ENCODE measurements at regions not wholly inside any gene's neighbourhood (a gene's known extent, or its start where the extent isn't known, plus 50 kb on each side); places are given as distances from the start of the nearest gene placed in this dataset.

GRCh38 chr4:123031664-123032063, 109.3 kb upstream of the NUDT6 start:
- DNase-seq, result no peak

GRCh38 chr4:123034023-123034422, 111.6 kb upstream of the NUDT6 start:
- DNase-seq, result no peak

GRCh38 chr4:123035239-123035638, 112.8 kb upstream of the NUDT6 start:
- DNase-seq, result no peak

GRCh38 chr4:123037804-123038203, 115.4 kb upstream of the NUDT6 start:
- no peak for DNase-seq

GRCh38 chr4:123042095-123042494, 119.7 kb upstream of the NUDT6 start:
- no peak for DNase-seq

- no peak for DNase-seq
These were observed 120.6 kb upstream of the NUDT6 start for GRCh38 chr4:123043013-123043412.

GRCh38 chr4:123043793-123044425, 121.5 kb upstream of the NUDT6 start:
- DNase-seq, result no peak

- DNase-seq, result no peak
These were observed 123.7 kb upstream of the NUDT6 start for GRCh38 chr4:123046096-123046495.

- no peak for DNase-seq
These were observed 127.6 kb upstream of the NUDT6 start for GRCh38 chr4:123050018-123050417.

- no peak for DNase-seq
These were observed 129.6 kb upstream of the NUDT6 start for GRCh38 chr4:123052007-123052406.

- DNase-seq, result no peak
These were observed 133.5 kb upstream of the NUDT6 start for GRCh38 chr4:123055943-123056342.

GRCh38 chr4:123060039-123060770, 137.8 kb upstream of the NUDT6 start:
- DNase-seq, result no peak

GRCh38 chr4:123064390-123064789, 142.0 kb upstream of the NUDT6 start:
- no peak for DNase-seq

GRCh38 chr4:123068081-123068480, 145.7 kb upstream of the NUDT6 start:
- DNase-seq, result no peak

GRCh38 chr4:123072060-123072459, 149.7 kb upstream of the NUDT6 start:
- no peak for DNase-seq

GRCh38 chr4:123073650-123074049, 151.3 kb upstream of the NUDT6 start:
- no peak for DNase-seq

- no peak for DNase-seq
These were observed 154.9 kb upstream of the NUDT6 start for GRCh38 chr4:123077330-123077729.

GRCh38 chr4:123081971-123082370, 159.6 kb upstream of the NUDT6 start:
- DNase-seq, result no peak

GRCh38 chr4:123083646-123084045, 161.2 kb upstream of the NUDT6 start:
- DNase-seq, result no peak

GRCh38 chr4:123088501-123088900, 166.1 kb upstream of the NUDT6 start:
- DNase-seq, result no peak

GRCh38 chr4:123090886-123091285, 168.5 kb upstream of the NUDT6 start:
- no peak for DNase-seq

GRCh38 chr4:123092586-123092985, 170.2 kb upstream of the NUDT6 start:
- DNase-seq, result no peak

GRCh38 chr4:123093236-123093635, 170.8 kb upstream of the NUDT6 start:
- DNase-seq, result no peak

- no peak for DNase-seq
These were observed 173.6 kb upstream of the NUDT6 start for GRCh38 chr4:123096038-123096437.
